HG03571 (cell line): ENCODE measurements at regions not wholly inside any gene's neighbourhood (a gene's known extent, or its start where the extent isn't known, plus 50 kb on each side); places are given as distances from the start of the nearest gene placed in this dataset.

Source experiments
- ATAC-seq: cut with Tn5 transposase; IDR thresholded peaks from one replicate; pipeline ENCODE4 v1.9.1; 2021; ENCODE audit not compliant: unreplicated experiment

- ATAC-seq = no peak
Observed at GRCh38 chr4:3831529-3832150, 65.5 kb downstream of the ADRA2C start.

GRCh38 chr4:3832536-3833220 is 66.5 kb downstream of the ADRA2C start:
- ATAC-seq = no peak

DNA sequence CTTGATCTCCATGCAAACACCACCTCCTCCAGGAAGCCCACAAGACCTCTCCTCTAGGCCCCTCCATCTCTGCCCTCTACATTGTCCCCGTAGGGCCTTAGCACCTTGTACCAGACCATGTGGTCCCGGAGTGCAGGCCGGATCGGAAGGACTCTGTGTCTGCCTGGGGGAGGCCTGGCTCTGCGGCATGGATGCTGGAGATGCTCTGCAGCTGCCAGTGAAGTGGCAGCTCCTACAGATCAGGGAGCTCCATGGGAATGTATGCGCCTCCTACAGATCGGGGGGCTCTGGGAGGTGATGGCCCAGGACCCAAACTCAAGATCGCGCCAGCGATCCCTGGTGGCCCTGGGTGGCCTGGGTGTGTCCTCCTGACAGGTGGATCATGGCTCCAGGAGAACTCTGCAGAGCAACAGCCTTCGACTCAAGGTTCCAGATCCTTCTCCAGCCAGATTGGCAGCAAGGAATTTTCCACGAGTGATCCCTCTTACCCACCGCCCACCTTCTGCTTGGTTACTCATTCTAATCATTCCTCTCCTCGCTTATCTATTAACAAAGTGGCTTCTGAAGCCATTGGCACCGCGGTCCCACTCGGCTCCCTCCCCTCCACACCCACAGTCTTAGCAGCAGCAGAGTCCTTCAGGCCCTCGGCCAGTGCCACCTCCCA is 67.3 kb downstream of the ADRA2C start:
- ATAC-seq = no peak

- ATAC-seq = no peak
Observed at GRCh38 chr4:3834186-3834662, 68.0 kb downstream of the ADRA2C start.

DNA sequence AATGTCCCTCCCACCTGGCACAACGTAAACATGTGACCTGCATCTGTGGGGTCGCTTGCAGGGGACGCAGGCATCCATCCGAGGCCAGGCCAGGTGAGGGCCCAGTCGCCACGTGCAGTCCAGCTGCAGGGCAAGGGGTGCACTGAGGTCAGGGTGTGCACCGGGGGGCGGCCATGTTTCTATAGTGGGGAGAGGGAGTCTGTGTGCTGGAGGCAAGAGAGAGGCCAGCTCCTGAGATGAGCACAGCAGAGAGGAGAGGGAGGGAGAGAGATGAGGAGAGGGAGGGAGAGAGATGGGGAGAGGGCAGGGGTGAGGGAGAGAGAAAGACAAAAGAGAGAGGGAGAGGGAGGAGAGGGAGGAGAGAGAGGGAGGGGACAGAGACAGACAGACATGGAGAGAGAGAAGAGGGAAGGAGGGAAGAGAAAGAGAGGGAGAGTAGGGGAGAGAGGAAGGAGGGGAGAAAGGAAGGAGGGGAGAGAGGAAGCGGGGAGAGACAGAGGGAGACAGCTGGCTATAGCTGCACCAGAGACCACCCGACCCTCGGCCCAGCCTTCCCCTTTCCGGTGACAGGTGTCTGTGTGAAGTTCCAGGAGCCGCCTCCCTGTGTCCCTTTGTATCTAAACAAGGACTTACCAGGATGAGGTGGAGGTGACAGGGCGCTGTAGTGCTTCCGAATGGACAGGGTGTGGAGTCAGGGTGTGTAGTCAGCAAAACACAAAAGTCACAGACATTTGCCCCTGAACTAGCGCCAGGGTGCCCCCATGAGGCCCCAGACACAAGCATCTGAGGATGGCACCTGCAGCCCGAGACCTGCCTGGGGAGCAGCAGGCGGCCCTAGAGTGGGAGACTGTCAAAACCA is 68.7 kb downstream of the ADRA2C start:
- ATAC-seq = no peak

GRCh38 chr4:3835527-3836405 is 69.6 kb downstream of the ADRA2C start:
- ATAC-seq = no peak

GRCh38 chr4:3836406-3836755 is 70.2 kb downstream of the ADRA2C start:
- ATAC-seq = no peak

- ATAC-seq = no peak
Observed at GRCh38 chr4:3836756-3837601, 70.8 kb downstream of the ADRA2C start.

- no peak for ATAC-seq
Observed at GRCh38 chr4:3838437-3839380, 72.5 kb downstream of the ADRA2C start.

GRCh38 chr4:3845094-3845743 is 79.0 kb downstream of the ADRA2C start:
- ATAC-seq = no peak

DNA sequence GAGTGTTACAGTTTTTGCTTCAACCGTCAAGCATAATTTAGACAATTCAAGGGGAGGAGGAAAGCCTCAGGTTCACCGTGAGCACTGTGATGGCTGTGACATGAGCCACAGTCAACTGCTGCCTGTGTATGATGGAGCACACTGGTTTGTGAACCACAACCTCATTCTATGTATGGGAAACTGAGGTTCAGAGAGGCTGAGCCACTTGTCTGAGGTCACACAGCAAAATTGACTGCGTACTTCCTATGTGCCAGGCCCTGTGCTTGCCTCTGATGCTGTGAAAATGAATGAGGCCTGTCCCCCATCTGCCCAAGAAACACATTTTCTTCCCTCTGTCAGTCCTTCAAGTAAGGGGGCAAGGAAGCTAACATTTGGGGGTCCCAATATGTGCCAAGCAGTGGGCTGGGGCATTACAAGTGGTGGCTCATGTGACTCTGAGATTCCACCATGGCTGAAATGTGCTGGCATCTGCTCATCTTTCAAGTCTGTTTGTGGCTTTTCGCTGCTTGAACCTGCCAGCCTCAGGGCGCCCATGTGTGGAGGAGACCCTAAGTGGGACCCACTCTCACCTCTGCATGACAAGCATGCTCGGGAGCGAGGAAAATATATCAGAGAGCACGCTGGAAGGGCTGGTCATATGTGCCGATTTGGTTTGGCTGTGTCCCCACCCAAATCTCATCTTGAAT is 79.7 kb downstream of the ADRA2C start:
- no peak for ATAC-seq

- no peak for ATAC-seq
Observed at GRCh38 chr4:3847211-3847940, 81.2 kb downstream of the ADRA2C start.

DNA sequence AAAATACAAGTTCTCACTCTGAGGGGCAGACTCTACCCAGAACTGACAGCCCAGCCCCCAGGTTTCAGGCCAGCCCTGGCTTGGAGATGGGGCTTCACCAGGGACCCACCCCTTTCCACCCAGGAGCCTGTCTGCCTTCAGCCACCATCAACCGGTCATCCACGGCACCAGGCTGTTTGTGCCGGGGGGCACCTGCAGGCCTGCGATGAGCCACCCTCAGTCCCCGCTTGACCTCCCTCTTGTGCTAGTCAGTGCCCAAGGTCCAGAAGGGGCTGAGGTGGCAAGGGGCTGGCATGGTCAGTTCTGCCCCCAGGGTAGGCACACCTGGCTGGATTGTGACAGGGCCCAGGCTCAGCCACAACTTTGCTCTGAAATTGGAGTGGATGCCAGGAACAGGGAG is 82.1 kb downstream of the ADRA2C start:
- no peak for ATAC-seq

GRCh38 chr4:3849140-3849539 is 83.0 kb downstream of the ADRA2C start:
- no peak for ATAC-seq

- no peak for ATAC-seq
Observed at GRCh38 chr4:3850128-3850527, 83.9 kb downstream of the ADRA2C start.

DNA sequence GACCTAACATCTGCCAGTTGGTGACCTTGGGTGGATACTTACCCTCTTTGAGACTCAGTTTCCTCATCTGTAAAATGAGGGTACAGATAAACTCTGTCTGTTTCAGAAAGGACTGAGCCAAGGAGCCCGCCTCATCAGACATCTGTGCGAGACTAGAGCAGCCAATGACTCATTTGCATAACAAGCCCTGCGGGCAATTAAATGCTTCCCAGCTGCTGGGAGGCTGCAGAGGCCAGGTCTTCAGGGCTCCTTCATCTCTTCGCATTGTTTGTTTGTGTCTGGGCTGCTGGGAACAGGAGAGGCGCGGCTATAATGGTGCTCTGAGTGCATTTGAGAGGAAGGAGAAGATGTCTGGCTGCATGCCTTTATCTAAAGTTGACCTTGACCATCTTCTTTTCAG is 85.0 kb downstream of the ADRA2C start:
- no peak for ATAC-seq

- ATAC-seq = no peak
Observed at GRCh38 chr4:3851881-3852280, 85.7 kb downstream of the ADRA2C start.
